Right hindlimb (tissue), 1 donor: ENCODE measurements at regions not wholly inside any gene's neighbourhood (a gene's known extent, or its start where the extent isn't known, plus 50 kb on each side); places are given as distances from the start of the nearest gene placed in this dataset.

Experiments used
- DNase-seq: peaks from one replicate; pipeline ENCODE4 v3.0.0-alpha.2; 2018

DNA sequence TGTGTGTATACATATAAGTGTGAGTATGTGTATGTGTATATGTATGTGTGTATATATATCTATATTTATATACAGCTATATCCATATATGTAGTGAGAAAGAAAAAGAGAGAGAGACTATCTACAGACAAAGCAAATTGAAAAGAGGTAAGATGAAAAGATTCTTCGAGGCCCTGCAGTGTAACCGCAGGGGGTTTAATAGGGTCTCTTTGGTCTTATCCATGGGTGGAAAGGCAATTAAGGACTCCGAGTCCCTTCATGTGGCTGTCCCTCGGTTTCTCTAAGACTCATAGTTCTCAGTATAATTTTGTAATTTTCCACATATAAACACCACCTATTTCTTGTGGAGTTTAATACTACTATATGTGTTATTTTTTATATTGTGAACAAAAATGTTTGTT lies 50.6 kb upstream of the JAZF1 start:
- no peak for DNase-seq

DNA sequence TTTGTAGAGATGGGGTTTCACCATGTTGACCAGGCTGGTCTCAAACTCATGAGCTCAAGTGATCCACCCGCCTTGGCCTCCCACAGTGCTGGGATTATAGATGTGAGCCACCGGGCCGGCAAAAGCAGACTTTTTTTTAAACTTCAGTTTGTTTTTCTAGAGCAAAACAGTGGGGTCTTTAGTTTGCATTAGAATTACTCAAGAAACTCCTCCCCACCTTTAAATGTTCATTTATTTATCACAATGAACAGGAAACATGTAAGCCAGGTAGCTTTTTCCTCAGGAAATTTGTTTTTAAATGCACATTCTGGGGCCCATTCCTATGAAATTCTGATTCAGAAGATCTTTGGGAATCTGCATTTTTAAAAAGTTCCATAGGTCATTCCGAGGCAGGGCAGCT lies 56.0 kb upstream of the JAZF1 start:
- DNase-seq: no peak

DNA sequence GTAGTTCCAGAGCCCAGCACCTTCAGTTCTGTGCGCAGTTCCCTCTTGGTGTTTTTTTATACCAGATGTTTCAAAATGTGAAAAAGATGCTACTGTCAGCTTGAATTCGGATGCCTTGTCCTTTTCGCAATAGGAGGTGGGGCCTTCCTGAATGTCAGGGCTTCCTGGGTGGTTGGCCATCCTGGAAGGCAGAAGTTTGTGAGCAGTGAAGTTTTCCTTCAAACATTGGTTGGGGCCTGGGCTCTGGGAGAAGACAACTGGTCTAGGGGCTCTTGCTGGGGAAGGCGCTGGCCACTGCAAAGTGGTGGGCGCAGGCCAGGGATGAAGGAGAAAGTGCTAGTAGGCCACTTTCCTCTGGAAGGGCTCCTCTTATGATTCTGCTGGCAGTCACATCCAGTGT lies 56.8 kb upstream of the JAZF1 start:
- no peak for DNase-seq

DNA sequence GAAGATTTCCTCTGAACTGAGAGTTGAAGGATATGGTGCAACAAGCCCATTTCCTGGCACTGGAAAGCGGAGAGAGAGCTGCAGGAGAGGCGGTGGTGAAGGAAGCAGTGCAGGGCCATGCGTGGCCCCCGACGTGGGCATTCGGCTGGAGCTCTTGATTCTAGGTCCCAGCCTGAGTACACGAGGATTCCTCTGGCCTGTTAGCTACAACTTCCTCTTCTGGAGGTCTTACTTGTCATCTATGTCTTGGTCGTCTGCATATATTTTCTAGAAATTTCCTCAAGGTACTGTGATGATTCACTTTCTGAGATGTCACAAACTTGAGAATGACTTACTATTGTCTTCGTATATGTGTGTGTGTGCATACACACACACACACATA lies 59.2 kb upstream of the JAZF1 start:
- DNase-seq: no peak

DNA sequence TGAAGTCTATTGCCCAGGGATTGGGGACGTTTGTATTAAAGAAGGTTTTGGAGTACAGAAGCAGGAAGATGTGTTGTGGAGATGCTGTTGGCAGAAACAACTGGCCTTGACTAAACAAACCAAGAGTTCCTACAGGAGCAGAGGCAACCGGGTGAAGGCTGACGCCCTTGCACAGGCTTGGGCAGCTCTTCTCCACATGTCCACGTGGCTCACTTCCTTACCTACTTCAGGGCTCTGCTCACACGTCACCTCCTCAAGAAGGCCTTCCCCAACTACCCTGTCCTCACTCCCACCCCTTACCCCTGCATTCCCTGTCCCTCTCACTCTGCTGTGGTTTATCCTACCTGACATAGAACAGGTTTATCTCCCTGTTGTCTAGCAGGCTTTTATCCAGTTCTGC lies 59.9 kb upstream of the JAZF1 start:
- DNase-seq: no peak

DNA sequence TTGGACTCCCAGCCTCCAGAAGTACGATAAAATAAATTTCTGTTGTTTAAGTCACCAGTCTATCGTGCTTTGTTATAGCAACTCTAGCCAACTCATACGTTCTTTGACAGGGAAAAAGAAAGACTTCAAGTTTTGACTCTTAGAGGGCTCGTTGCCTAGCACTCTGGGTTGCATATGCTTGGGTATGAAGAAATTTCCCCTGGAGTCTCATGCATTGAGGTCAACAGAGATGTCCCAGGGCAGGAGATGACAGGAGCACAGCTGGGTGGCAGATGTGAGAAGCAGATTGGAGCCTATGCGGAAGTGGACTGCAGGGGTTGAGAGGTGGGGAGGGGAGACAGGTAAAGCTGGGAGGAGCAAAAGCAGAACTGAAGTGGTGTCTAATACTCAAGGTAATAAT lies 63.3 kb upstream of the JAZF1 start:
- no peak for DNase-seq

DNA sequence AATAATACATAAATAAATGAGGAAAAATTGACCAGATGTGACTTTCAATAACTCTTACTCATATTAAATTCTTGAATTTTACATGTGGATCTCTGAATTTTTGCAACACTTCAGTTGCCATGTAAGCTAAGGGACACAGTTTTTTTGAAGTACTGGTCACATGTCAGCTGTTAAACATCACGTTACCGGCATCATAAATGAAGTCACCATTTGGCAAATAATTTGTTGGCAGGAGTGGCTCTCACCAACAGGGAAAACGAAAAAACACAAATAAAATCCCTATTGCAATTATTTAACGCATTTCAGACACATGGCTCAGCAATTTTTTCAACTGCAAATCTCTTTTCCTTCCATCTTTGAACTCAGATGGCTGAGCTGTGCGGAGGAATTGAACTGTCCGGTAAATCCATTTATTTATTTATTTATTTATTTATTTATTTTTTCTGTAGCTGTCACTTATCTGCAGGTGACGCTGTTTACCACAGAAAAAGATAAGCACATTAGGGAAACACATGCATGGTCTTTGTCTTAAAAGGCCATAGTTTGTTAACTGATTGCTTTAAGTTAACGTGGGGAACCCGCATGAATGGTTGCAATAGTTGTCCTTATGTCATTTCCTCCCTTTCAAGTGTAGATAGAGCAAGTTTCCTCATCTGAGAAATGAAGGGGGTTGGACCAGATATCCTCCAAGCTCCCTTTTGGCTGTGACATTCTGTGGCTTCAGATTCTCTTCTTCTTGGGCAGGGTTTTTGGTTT lies 64.7 kb upstream of the JAZF1 start:
- DNase-seq: no peak

DNA sequence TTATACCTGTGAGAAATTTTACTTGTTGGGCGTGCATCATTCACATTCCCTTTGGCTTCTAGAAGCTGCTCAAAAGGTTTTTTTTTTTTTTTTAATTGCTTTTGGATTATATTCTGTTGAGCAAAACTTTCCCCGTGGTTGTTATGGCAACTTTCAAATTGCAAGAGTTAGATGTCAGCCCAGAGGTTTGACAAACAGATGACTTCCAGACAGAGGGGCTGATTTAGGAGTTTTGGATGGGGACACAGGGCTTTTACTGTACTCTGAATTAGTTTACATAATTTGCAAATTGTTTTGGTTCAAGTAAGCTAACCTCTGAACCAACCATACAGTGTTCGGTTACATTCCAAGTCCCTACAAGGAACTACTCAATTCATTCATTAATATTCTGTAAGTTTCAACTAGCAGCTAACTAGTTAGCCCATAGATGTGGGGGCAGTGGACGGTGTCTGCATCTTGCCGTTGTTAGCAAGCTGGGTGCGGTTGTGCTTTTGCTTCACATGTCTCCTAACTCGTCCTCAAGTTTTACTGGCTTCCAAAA lies 66.4 kb upstream of the JAZF1 start:
- peak; percentile 23 for DNase-seq

DNA sequence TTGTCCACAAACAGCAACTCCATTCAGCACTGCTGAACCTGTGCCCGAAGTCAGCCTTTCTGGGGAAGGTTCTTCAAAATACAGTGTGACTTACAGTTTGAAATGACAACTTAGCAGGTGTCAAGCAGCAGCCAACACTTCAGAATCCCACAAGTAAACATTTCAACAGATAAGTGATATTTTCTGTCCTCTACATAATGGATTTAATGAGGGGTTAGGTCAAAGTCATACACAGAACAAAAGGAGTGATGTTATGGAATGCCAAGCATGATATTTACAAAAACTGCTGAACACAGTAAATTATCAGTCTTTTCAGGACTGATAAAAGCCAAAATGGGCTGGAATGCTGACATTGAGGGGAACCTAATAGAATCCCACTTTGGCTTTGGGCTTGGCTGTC lies 77.6 kb upstream of the JAZF1 start:
- no peak for DNase-seq

DNA sequence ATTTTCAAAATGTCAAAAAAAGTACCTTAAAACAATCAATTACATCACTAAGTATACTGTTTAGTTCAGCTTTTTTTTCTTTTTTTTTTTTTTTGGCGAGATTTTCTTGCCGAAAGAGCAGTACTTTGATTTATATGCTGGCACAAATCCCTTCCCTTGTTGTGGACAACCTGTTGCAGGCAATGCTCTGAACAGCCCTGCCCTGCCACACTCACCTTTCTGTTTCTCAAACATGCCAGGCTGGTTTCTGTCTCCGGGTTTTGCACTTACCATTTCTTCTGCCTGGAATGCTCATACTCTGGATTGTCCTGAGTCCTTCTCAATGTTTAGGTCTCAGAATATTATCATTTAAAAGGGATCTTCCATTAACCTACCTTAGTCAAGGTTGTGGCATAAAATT lies 80.4 kb upstream of the JAZF1 start:
- DNase-seq: no peak

DNA sequence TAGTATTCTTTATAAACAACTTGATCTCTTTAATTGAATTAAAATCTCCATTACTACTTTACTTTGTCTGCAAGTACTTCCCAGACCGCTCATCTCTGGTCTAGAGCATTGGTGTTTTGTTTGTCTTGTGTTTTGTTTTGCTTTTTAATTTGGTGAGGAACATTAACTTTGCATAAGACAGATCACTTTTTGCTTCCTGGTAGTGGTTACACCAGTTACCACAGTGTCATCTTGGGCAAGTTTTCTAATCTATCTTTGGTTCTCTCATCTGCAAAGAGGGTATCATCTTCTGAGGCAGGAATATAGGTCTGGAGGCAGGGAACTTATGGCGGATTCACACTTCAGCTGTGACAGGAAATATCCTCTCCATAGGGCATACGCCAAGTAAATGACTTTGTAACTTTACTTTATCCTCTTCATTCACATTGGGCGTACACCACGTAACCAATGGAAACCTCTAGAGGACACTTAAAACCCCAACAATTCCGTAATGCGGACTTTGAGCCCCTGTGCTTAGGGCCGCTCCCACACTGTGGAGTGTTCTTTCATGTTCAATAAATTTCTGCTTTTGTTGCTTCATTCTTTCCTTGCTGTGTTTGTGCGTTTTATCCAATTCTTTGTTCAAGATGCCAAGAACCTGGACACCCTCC lies 83.2 kb upstream of the JAZF1 start:
- DNase-seq: no peak

DNA sequence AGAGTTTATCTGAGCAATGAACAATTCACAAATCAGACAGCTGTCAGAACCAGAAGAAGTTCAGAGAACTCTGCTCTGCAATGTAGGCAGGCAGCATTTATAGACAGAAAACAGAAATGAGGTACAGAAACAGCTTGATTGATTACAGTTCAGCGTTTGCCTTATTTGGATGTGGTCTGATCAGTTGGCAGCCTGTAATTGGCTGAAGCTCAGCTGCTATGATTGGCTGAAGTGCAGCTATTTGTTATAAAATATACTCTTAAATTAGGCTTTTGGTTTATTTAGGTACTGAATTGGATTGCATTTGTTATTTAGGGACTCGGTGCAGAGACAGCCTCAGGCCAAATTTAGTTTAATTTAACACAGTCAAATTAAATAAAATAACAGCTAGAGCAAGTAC lies 85.8 kb upstream of the JAZF1 start:
- no peak for DNase-seq

DNA sequence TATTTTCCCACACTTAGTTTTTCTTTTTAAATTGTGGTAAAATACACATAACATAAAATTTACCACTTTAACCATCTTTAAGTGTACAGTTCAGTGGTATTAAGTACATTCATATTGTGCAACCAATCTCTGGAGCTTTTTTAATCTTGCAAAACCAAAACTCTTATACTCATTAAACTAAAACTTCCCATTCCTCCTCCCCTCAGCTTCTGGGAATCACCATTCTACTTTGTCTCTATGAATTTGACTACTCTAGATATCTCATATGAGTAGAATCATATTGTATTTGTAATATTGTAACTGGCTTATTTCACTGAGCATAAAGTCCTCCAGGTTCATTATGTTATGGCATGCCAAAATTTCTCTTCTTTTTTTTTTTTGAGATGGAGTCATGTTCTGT lies 86.4 kb upstream of the JAZF1 start:
- DNase-seq: no peak

DNA sequence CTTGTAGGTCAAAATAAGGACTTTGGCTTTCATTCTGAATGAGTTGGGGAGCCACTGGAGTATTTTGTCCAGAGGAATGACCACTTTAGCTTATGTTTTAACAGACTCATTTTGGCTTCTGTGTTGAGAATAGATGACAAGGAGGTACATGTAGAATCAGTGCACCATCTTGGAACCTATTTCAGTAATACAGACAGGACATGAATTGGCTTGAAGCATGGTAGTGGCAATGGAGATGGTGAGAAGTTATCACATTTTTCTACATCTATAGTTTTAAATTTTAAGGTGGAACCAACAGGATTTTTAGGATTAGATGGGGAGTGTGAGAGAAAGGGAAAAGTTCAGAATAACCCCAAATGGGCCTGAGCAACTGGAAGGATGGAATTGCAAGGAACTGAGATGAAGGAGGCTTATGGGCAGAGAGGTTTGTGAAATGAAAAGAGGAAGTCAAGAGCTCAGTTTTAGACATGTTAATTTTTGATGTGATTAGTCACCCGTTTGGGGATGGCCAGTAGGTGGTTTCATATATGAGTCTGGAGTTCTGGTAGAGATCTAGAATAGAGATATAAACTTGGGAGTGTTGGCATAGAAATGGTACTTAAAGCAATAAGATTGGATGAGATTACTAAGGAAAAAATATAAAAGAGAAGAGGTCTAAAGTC lies 89.2 kb upstream of the JAZF1 start:
- no peak for DNase-seq

DNA sequence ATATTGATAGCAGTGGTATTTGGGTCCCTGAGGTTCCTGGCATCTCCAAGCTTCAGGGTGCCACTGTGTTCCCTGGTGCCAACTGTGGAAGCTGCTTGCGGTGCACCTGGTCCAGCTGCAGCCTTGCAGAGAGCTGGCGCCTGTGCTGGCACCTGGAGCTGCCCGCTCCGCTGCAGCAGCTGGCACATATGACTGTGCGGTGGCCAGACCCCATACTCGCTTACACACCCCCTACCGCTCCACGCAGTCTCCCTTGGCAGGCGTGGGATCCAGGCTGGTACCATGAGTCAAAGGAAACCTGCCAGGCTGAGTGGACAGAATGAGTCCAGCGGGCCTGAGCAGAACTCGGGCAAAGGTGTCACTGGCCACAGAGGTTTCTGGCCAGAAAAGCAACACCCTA lies 89.9 kb upstream of the JAZF1 start:
- DNase-seq: no peak

DNA sequence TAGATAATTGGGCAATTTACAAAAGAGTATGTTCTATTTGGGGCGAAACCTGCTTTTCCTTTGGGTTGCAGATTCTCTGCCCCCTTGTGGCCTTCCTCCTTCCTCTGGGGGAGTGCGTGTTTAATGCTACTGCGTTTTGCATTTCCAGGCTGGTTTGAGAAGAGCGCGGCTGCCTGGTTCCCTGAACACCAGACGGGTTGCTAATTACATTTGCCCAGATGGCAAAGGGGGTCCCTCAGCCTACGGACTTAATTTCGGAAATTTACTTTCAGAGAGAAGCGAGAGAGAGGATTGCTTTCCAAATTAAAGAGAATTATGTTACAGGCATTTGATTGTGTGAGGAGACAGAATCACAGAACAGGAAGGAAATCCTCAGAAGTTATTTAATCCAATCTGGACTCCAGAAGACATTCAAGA lies 91.9 kb upstream of the JAZF1 start:
- DNase-seq: no peak

DNA sequence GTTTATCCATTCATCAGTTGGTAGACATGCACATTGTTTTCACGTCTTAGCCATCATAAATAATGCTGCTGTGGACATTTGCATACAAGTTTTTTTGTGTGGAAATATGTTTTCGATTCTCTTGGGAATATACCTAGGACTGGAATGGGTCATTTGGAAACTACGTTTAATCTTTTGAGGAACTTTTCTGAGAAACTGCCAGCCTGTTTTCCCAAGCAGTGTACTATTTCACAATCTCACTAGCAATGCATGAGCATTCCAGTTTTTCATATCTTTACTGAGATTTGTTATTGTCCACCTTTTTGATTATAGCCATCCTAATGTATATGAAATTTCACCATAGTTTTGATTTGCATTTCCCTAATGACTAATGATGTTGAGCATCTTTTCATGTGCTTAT lies 95.7 kb upstream of the JAZF1 start:
- no peak for DNase-seq

DNA sequence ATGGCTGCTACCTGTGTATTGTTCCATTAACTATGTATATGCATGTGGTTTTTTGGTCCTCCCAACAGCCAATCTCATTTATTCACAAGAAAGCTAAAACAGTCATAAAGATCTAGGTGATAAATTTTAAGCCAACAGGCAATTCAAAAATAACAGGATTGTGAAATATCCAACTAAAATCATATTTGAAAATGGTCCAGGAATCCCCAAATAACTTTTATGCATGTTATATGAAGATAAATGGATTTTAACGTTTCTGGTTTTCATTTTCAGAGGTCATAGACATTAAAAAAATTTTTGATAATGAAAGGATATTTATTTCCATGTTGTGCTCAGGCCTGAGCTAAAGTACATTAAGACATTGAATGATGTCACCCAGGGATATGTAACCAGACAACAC lies 96.8 kb upstream of the JAZF1 start:
- no peak for DNase-seq

DNA sequence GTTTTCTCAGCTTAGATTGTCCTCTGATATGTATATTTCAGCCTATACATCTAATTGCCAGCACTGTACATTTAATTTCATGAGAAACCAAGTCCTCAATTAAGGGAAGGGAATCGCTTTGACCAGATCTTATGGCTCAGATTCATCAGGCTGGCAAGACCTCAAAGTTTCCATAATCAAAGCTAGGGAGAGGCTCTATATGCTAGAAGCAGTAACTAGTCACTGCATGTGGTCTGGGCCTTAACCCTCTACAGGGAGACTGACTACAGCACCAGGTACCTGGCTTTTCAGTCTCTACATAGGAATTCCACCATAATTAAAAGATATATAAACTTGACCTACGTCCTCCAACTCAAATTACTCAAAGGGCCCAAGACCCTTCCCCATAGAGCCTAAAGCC lies 97.4 kb upstream of the JAZF1 start:
- no peak for DNase-seq

DNA sequence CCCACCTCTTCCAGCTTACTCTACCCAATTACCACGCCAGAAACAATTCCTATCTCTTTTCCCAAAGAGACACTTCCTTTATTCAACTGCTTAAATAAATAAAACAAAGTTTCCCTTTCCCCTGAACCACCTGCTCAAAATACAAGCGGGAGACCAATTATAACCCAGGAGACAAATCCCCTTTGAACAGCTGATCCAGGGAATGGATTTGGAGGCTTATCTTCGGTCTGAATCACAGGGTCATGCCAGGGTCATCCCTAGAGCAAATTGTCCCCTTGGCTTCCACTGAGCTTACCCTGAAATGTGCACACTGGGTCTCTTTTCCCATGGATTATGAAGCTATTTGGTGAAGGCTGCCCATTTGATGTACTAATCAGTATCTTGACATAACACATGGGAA lies 99.9 kb upstream of the JAZF1 start:
- peak; percentile 50 for DNase-seq

DNA sequence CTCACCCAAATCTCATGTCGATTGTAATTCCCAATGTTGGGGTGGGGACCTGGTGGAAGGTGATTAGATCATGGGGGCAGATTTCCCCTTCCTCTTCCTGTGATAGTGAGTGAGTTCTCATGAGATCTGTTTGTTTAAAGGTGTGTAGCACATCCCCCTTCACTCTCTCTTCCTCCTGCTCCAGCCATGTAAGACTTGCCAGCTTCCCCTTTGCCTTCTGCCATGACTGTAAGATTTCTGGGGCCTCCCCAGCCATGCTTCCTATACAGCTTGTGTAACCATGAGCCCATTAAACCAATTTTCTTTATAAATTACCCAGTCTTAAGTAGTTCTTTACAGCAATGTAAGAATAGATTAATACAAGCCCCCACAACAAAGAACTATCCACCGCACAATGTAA lies 109.9 kb upstream of the JAZF1 start:
- DNase-seq: no peak

DNA sequence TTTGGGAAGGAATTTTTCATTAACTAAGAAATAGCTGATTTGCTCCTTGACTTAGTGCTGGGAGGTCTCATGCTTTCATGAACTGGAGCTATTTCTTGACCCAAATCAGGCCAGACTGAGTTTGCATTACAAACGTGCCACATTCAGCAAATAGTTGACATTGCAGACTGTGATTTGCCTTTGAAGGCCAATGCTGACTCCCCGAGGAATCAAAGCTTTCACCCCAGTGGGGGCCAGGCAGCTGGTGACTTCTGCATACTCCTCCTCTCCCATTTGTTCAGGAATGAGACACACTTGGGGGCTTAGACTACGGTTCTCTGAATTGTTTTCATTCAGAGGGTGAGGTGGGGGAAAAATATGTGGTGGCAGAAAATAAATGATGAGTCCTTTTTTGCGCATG lies 111.0 kb upstream of the JAZF1 start:
- DNase-seq: no peak

DNA sequence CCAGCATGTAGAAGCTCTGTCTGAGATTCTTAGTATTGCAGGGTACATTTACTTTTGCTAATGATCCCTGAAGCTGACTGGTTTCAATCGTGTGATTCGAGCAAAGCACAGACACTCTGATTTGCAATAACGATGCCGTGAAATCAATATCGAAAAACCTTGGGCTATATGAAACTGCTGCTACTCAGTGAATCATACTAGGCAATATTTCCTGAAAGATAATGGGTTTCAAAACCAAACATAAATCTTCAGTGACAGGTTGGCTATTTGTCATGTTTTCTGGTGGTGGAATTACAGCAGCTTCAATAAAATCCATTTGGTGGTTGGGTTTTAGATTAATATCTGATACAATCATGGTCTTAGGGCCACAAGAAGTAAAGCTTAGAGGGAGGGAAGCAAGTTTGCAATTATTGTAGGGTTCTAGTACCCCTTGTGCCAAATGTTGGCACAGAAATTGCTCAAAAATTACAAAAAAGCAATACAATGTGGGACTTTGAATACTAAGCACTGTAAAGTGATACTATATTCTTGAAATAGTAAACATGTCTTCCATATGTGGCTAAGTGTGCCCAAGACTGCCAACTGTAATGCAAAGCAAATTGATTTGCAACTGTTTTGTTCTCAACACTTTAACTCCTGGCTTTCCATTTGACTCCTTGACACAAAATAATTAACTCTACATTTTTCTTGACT lies 112.4 kb upstream of the JAZF1 start:
- DNase-seq: no peak

DNA sequence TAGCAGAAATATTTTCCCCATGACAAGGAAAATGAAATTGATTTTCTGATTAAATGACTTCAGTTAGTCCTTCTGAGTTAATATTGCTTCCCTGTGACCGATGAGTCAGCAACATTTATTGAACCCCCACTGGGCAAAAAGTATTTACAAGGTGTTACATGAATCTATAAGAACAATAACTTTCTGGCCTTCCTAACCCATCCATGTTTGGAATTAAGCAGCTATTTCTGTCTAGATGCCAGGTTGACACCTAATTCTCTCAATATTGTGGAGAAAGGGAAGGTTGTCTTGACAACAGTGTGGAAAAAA lies 112.9 kb upstream of the JAZF1 start:
- DNase-seq: no peak
